SK-N-DZ (cell line): ENCODE measurements at regions not wholly inside any gene's neighbourhood (a gene's known extent, or its start where the extent isn't known, plus 50 kb on each side); places are given as distances from the start of the nearest gene placed in this dataset.
"Not testable (repeated sequence)": the region's sequence is repeated elsewhere in the genome, so short reads cannot be mapped to it uniquely, and the experiment has no call there.

Experiments used
- DNase-seq: peaks from one replicate; pipeline ENCODE4 v3.0.0-alpha.2; 2015; ENCODE audit warnings: low spot score

GRCh38 chr7:115221456-115221855 is 299.6 kb downstream of the MDFIC start:
- no peak for DNase-seq

- DNase-seq: no peak
These were observed 296.2 kb downstream of the MDFIC start for GRCh38 chr7:115218076-115218475.

GRCh38 chr7:115217373-115217772 is 295.5 kb downstream of the MDFIC start:
- DNase-seq: no peak

- DNase-seq: no peak
These were observed 294.8 kb downstream of the MDFIC start for GRCh38 chr7:115216652-115217051.

GRCh38 chr7:115211171-115211570 is 289.3 kb downstream of the MDFIC start:
- DNase-seq: no peak

GRCh38 chr7:115210552-115210951 is 288.7 kb downstream of the MDFIC start:
- DNase-seq: no peak

- DNase-seq: no peak
These were observed 287.0 kb downstream of the MDFIC start for GRCh38 chr7:115208710-115209560.

- DNase-seq: not testable (repeated sequence)
These were observed 284.5 kb downstream of the MDFIC start for GRCh38 chr7:115206374-115206773.

GRCh38 chr7:115198143-115198542 is 276.2 kb downstream of the MDFIC start:
- no peak for DNase-seq

- no peak for DNase-seq
These were observed 273.3 kb downstream of the MDFIC start for GRCh38 chr7:115195208-115195607.

- DNase-seq: no peak
These were observed 269.6 kb downstream of the MDFIC start for GRCh38 chr7:115191526-115191925.

GRCh38 chr7:115183431-115184057 is 261.6 kb downstream of the MDFIC start:
- no peak for DNase-seq

GRCh38 chr7:115178835-115179234 is 256.9 kb downstream of the MDFIC start:
- no peak for DNase-seq

GRCh38 chr7:115177823-115178222 is 255.9 kb downstream of the MDFIC start:
- DNase-seq: no peak

GRCh38 chr7:115177103-115177502 is 255.2 kb downstream of the MDFIC start:
- no peak for DNase-seq

- not testable (repeated sequence) for DNase-seq
These were observed 250.5 kb downstream of the MDFIC start for GRCh38 chr7:115172397-115172796.

- no peak for DNase-seq
These were observed 232.0 kb downstream of the MDFIC start for GRCh38 chr7:115153769-115154477.

- no peak for DNase-seq
These were observed 231.3 kb downstream of the MDFIC start for GRCh38 chr7:115153176-115153575.

- DNase-seq: no peak
These were observed 224.3 kb downstream of the MDFIC start for GRCh38 chr7:115146148-115146547.

- DNase-seq: no peak
These were observed 223.6 kb downstream of the MDFIC start for GRCh38 chr7:115145512-115145911.

- DNase-seq: no peak
These were observed 215.9 kb downstream of the MDFIC start for GRCh38 chr7:115137816-115138215.

GRCh38 chr7:115136796-115137443 is 215.0 kb downstream of the MDFIC start:
- DNase-seq: no peak
